ENCODE measurements at regions not wholly inside any gene's neighbourhood (a gene's known extent, or its start where the extent isn't known, plus 50 kb on each side); places are given as distances from the start of the nearest gene placed in this dataset.

DNA sequence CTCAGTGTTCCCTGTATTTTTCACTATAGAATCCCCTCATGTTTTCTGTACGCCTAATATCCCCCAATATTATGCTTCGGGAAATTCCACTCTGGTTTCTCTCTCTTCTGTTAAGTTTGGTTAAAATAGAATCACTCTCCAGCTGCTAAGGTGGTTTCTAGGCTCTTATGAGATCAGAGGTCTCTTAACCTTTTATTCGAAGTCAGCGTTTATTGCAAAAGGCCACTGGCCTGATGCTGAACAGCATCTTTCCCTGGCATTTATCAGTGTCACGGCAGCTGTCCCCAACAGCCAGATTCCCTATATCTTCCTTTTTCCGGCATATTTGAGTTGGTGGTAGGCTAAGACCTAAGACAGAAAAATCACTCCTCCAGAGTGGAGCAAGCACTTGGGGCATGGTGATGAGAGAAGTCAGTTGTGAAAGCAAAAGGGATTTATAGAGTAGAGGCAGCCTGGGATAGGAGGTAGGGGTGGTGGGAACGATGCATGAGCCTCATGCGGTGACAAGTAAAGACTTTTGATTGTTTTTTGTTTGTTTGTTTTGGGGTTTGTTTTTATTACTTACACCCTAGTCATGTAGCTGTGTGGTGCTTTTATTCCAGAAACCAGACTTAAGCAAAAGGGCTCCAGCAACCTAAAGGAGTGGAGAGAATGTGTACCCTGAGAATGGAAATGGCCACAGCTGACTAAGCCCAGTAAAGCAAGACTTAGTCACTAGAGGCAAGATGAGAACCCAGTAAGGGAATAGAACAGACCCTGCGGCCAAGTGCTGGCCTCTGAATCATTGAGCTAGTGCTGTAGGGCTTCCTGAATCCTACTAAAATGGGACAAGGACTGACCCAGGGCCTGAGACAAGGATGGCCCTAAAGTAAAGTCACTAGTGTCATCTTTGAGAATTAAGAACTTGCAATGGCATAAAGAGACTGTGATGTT, 197.6 kb upstream of the PRNP start:
- no peak overlapping the region for H3K4me2 ChIP-seq (ENCODE audit: low read depth, low read length, poor library complexity, severe bottlenecking)
- TF ChIP-seq, protein P1, sequence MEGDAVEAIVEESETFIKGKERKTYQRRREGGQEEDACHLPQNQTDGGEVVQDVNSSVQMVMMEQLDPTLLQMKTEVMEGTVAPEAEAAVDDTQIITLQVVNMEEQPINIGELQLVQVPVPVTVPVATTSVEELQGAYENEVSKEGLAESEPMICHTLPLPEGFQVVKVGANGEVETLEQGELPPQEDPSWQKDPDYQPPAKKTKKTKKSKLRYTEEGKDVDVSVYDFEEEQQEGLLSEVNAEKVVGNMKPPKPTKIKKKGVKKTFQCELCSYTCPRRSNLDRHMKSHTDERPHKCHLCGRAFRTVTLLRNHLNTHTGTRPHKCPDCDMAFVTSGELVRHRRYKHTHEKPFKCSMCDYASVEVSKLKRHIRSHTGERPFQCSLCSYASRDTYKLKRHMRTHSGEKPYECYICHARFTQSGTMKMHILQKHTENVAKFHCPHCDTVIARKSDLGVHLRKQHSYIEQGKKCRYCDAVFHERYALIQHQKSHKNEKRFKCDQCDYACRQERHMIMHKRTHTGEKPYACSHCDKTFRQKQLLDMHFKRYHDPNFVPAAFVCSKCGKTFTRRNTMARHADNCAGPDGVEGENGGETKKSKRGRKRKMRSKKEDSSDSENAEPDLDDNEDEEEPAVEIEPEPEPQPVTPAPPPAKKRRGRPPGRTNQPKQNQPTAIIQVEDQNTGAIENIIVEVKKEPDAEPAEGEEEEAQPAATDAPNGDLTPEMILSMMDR (IDR thresholded peaks at IDR 0.05; ENCODE audit: insufficient read depth, low read length, poor library complexity, severe bottlenecking), result no peak
- TF ChIP-seq EZH2phosphoT487 (conservative IDR thresholded peaks at IDR 0.05; ENCODE audit: low read length), result no peak
- H3K79me2 ChIP-seq (ENCODE audit: insufficient read depth, low read length), result no peaks in the 10 kb centered on the region
- H3K36me3 ChIP-seq (ENCODE audit: low read length), result no peaks in the 10 kb centered on the region
- no peaks in the 10 kb centered on the region for H3K9me2 ChIP-seq (replicated peaks; ENCODE audit: insufficient read depth, low read length)
- H3K4me3 ChIP-seq (ENCODE audit: insufficient read depth, low read length, poor library complexity, severe bottlenecking), result no peak overlapping the region
- no peak overlapping the region for H3K9ac ChIP-seq (ENCODE audit: low read length)
- no peaks in the 10 kb centered on the region for H3F3A ChIP-seq (ENCODE audit: insufficient read depth)
- H3K27ac ChIP-seq (ENCODE audit: low read depth, low read length), result no peak overlapping the region
- H3K27me3 ChIP-seq (ENCODE audit: low read length), result no peaks in the 10 kb centered on the region
- H2AFZ ChIP-seq (ENCODE audit: low read depth, low read length, severe bottlenecking), result no peak overlapping the region
- no peaks in the 10 kb centered on the region for H4K20me1 ChIP-seq (ENCODE audit: low read depth, low read length)
- H3K9me3 ChIP-seq (ENCODE audit: insufficient read depth, low read length), result no peaks in the 10 kb centered on the region

GRCh38 chr20:4484379-4484997, 201.8 kb upstream of the PRNP start:
- Histone ChIP-seq H3K27me3 (ENCODE audit: low read length) (no peaks in the 10 kb centered on the region), H3K9me2 (replicated peaks; ENCODE audit: insufficient read depth, low read length) (no peaks in the 10 kb centered on the region), H3K27ac (ENCODE audit: low read depth, low read length) (no peak overlapping the region), H3K4me2 (ENCODE audit: low read depth, low read length, poor library complexity, severe bottlenecking) (no peak overlapping the region), H3K9me3 (ENCODE audit: insufficient read depth, low read length) (no peaks in the 10 kb centered on the region), H3F3A (ENCODE audit: insufficient read depth) (no peaks in the 10 kb centered on the region), H2AFZ (ENCODE audit: low read depth, low read length, severe bottlenecking) (no peak overlapping the region), H3K9ac (ENCODE audit: low read length) (no peak overlapping the region), H3K79me2 (ENCODE audit: insufficient read depth, low read length) (no peaks in the 10 kb centered on the region), H4K20me1 (ENCODE audit: low read depth, low read length) (no peaks in the 10 kb centered on the region), H3K4me3 (ENCODE audit: insufficient read depth, low read length, poor library complexity, severe bottlenecking) (no peak overlapping the region), H3K36me3 (ENCODE audit: low read length) (no peaks in the 10 kb centered on the region)
- TF ChIP-seq, protein P1 (IDR thresholded peaks at IDR 0.05; ENCODE audit: insufficient read depth, low read length, poor library complexity, severe bottlenecking), result no peak
- TF ChIP-seq EZH2phosphoT487 (conservative IDR thresholded peaks at IDR 0.05; ENCODE audit: low read length), result no peak

DNA sequence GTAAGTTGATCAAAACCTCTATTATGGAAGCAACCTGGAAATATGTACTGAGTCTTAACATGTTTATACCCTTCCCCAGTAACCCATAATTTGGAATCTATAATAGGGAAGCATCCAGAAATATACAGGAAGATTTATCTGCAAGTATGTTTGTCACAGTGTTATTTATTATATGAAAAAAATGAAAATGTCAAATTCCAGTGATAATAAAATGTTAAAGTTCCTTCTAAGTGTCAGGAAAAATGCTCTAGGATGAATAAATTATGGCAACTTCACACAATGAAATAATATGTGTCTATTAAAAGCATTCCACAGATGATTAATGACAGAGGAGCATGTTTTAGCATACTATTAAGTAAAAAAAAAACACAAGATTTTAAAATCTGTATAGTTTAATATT, 202.3 kb upstream of the PRNP start:
- no peaks in the 10 kb centered on the region for H3K79me2 ChIP-seq (ENCODE audit: insufficient read depth, low read length)
- TF ChIP-seq EZH2phosphoT487 (conservative IDR thresholded peaks at IDR 0.05; ENCODE audit: low read length), result no peak
- TF ChIP-seq, protein P1 (IDR thresholded peaks at IDR 0.05; ENCODE audit: insufficient read depth, low read length, poor library complexity, severe bottlenecking), result no peak
- H4K20me1 ChIP-seq (ENCODE audit: low read depth, low read length), result no peaks in the 10 kb centered on the region
- H3K9me2 ChIP-seq (replicated peaks; ENCODE audit: insufficient read depth, low read length), result no peaks in the 10 kb centered on the region
- no peak overlapping the region for H3K9ac ChIP-seq (ENCODE audit: low read length)
- no peak overlapping the region for H3K4me3 ChIP-seq (ENCODE audit: insufficient read depth, low read length, poor library complexity, severe bottlenecking)
- no peaks in the 10 kb centered on the region for H3K27me3 ChIP-seq (ENCODE audit: low read length)
- no peaks in the 10 kb centered on the region for H3K36me3 ChIP-seq (ENCODE audit: low read length)
- no peak overlapping the region for H3K4me2 ChIP-seq (ENCODE audit: low read depth, low read length, poor library complexity, severe bottlenecking)
- H3F3A ChIP-seq (ENCODE audit: insufficient read depth), result no peaks in the 10 kb centered on the region
- no peak overlapping the region for H2AFZ ChIP-seq (ENCODE audit: low read depth, low read length, severe bottlenecking)
- no peaks in the 10 kb centered on the region for H3K9me3 ChIP-seq (ENCODE audit: insufficient read depth, low read length)
- no peak overlapping the region for H3K27ac ChIP-seq (ENCODE audit: low read depth, low read length)

Data from SU-DHL-6 (cell line).